H1 (cell line): ENCODE measurements at regions not wholly inside any gene's neighbourhood (a gene's known extent, or its start where the extent isn't known, plus 50 kb on each side); places are given as distances from the start of the nearest gene placed in this dataset.

Experiments used
- CTCF ChIA-PET: fragments of 300-600 bp; sonication (Branson Sonifier 250); formaldehyde crosslinking; loops from one replicate; lab custom pipeline; 2021; ENCODE audit not compliant: partially characterized antibody; lab: Charles Lee
- POLR2A ChIA-PET: fragments of 300-600 bp; sonication (Branson Sonifier 250); formaldehyde crosslinking; loops from one replicate; lab custom pipeline; 2021; ENCODE audit warnings: inconsistent platforms; ENCODE audit not compliant: partially characterized antibody; lab: Charles Lee
- DNase-seq, 2 experiments: peaks; one replicate each; pipeline versions ENCODE4 v3.0.0 to v3.0.0-alpha.2; 2010 to 2022; ENCODE audit warnings: low spot score in 2 of 2, low read depth in 1 of 2, mixed read lengths in 1 of 2
- FAIRE-seq: peaks from 2 replicates; lab custom pipeline; 2011; peaks lifted over from hg19 to GRCh38; lab: Jason Lieb, UNC
- H2AFZ ChIP-seq: 2 replicates; pipeline ENCODE4 v1.8.1; 2012; ENCODE audit warnings: low read length, inconsistent platforms
- H2AK5ac ChIP-seq: 2 replicates; pipeline ENCODE4 v1.6.1; 2013; ENCODE audit warnings: low read depth, low read length
- H2BK120ac ChIP-seq: replicated peaks from 2 replicates; pipeline ENCODE3; 2013; ENCODE audit warnings: low read depth, low read length, inconsistent platforms
- H2BK12ac ChIP-seq: 2 replicates; pipeline ENCODE4 v1.6.1; 2013; ENCODE audit warnings: low read depth, low read length
- H2BK15ac ChIP-seq: 2 replicates; pipeline ENCODE4 v1.6.1; 2013; ENCODE audit warnings: low read length
- H2BK20ac ChIP-seq: 2 replicates; pipeline ENCODE4 v1.6.1; 2013; ENCODE audit warnings: low read length
- H2BK5ac ChIP-seq: 2 replicates; pipeline ENCODE4 v1.6.1; 2013; ENCODE audit warnings: low read depth, low read length
- H3K14ac ChIP-seq: 2 replicates; pipeline ENCODE4 v1.6.1; 2013; ENCODE audit warnings: inconsistent platforms; ENCODE audit not compliant: insufficient read length
- H3K18ac ChIP-seq: 2 replicates; pipeline ENCODE4 v1.6.1; 2013; ENCODE audit warnings: low read length; ENCODE audit errors: extremely low read depth
- H3K23ac ChIP-seq: 2 replicates; pipeline ENCODE4 v1.6.1; 2013; ENCODE audit warnings: inconsistent platforms; ENCODE audit not compliant: insufficient read length
- H3K23me2 ChIP-seq: 2 replicates; pipeline ENCODE4 v1.6.1; 2013; ENCODE audit warnings: low read depth, low read length
- H3K27ac ChIP-seq: 2 replicates; pipeline ENCODE4 v1.6.1; 2011; ENCODE audit warnings: low read depth, low read length, inconsistent platforms
- H3K27me3 ChIP-seq, 4 experiments: replicated peaks in 1 of 4; 1 replicate in 1 of 4; 2 replicates in 3 of 4; pipeline versions ENCODE4 v1.6.1 to v1.8.1; 2011 to 2013; ENCODE audit warnings: low read length in 3 of 4, mild to moderate bottlenecking in 3 of 4, inconsistent platforms in 2 of 4, mixed read lengths in 2 of 4, moderate library complexity in 1 of 4; ENCODE audit not compliant: control insufficient read depth in 3 of 4, insufficient read depth in 3 of 4; ENCODE audit errors: extremely low read depth in 1 of 4
- H3K36me3 ChIP-seq, 4 experiments: 2 replicates each; pipeline versions ENCODE4 v1.6.1 to v1.8.1; 2011 to 2013; ENCODE audit warnings: mild to moderate bottlenecking in 4 of 4, low read length in 3 of 4, moderate library complexity in 2 of 4, control low read depth in 1 of 4, inconsistent platforms in 1 of 4; ENCODE audit not compliant: insufficient read depth in 4 of 4, control insufficient read depth in 2 of 4
- H3K4ac ChIP-seq: replicated peaks from 2 replicates; pipeline ENCODE3; 2013; ENCODE audit warnings: low read length, low read depth, mixed read lengths, inconsistent platforms; ENCODE audit not compliant: insufficient read length
- H3K4me1 ChIP-seq, 4 experiments: replicated peaks in 1 of 4; 1 replicate in 1 of 4; 2 replicates in 3 of 4; pipeline versions ENCODE4 v1.6.1 to v1.8.1; 2011 to 2013; ENCODE audit warnings: low read length in 3 of 4, inconsistent platforms in 2 of 4, mixed read lengths in 1 of 4; ENCODE audit not compliant: insufficient read depth in 4 of 4, control insufficient read depth in 3 of 4
- H3K4me2 ChIP-seq, 2 experiments: 2 replicates each; pipeline versions ENCODE4 v1.6.1 to v1.8.1; 2011 to 2013; ENCODE audit warnings: low read depth in 2 of 2, low read length in 2 of 2, control low read depth in 1 of 2, inconsistent platforms in 1 of 2, mild to moderate bottlenecking in 1 of 2; ENCODE audit not compliant: insufficient read depth in 1 of 2
- H3K4me3 ChIP-seq, 4 experiments: fragments of 200-600, 300-600 bp in 1 of 4; sonication (generic), shearing (Covaris generic), sonication (Bioruptor Twin) in 1 of 4; 2 replicates each; pipeline versions ENCODE4 v1.5.1 to v1.8.1; 2011 to 2016; ENCODE audit warnings: low read length in 4 of 4, low read depth in 3 of 4, control low read depth in 2 of 4, inconsistent platforms in 2 of 4, mild to moderate bottlenecking in 2 of 4, mixed read lengths in 1 of 4, moderate library complexity in 1 of 4; ENCODE audit not compliant: insufficient read depth in 2 of 4; ENCODE audit errors: extremely low read depth in 1 of 4
- H3K56ac ChIP-seq: replicated peaks from 2 replicates; pipeline ENCODE3; 2013; ENCODE audit warnings: low read depth, mild to moderate bottlenecking, mixed read lengths, low read length, inconsistent platforms; ENCODE audit not compliant: insufficient read length
- H3K79me1 ChIP-seq: 2 replicates; pipeline ENCODE4 v1.6.1; 2013; ENCODE audit warnings: low read depth, low read length, control low read depth
- H3K79me2 ChIP-seq, 2 experiments: 2 replicates each; pipeline versions ENCODE4 v1.6.1 to v1.8.1; 2012 to 2013; ENCODE audit warnings: low read length in 2 of 2, mild to moderate bottlenecking in 2 of 2, inconsistent platforms in 1 of 2; ENCODE audit not compliant: insufficient read depth in 2 of 2, control insufficient read depth in 1 of 2
- H3K9ac ChIP-seq, 4 experiments: replicated peaks in 1 of 4; 1 replicate in 1 of 4; 2 replicates in 3 of 4; pipeline versions ENCODE4 v1.6.1 to v1.8.1; 2011 to 2013; ENCODE audit warnings: low read depth in 3 of 4, low read length in 3 of 4, control low read depth in 2 of 4, mild to moderate bottlenecking in 2 of 4, moderate library complexity in 2 of 4, inconsistent platforms in 1 of 4; ENCODE audit errors: extremely low read depth in 1 of 4
- H3K9me3 ChIP-seq, 2 experiments: 2 replicates each; pipeline versions ENCODE4 v1.6.1 to v1.8.1; 2012 to 2013; ENCODE audit warnings: mild to moderate bottlenecking in 2 of 2, moderate library complexity in 2 of 2, control low read depth in 1 of 2, inconsistent platforms in 1 of 2, low read depth in 1 of 2, low read length in 1 of 2, mixed read lengths in 1 of 2; ENCODE audit not compliant: insufficient read depth in 2 of 2
- H4K20me1 ChIP-seq, 2 experiments: replicated peaks in 1 of 2; 2 replicates each; pipeline versions ENCODE3 to v1.8.1; 2011 to 2013; ENCODE audit warnings: inconsistent platforms in 2 of 2, low read length in 2 of 2, mild to moderate bottlenecking in 1 of 2; ENCODE audit not compliant: insufficient read depth in 2 of 2, control insufficient read depth in 1 of 2
- H4K5ac ChIP-seq: 2 replicates; pipeline ENCODE4 v1.6.1; 2013; ENCODE audit warnings: low read length, low read depth, mixed read lengths, inconsistent platforms; ENCODE audit not compliant: insufficient read length
- H4K8ac ChIP-seq: 2 replicates; pipeline ENCODE4 v1.8.0; 2013; ENCODE audit warnings: mild to moderate bottlenecking, moderate library complexity, low read length, inconsistent platforms; ENCODE audit not compliant: insufficient read depth; ENCODE audit errors: extremely low read depth
- H4K91ac ChIP-seq: replicated peaks from 2 replicates; pipeline ENCODE3; 2013; ENCODE audit warnings: low read length, mixed read lengths, inconsistent platforms; ENCODE audit not compliant: insufficient read length
- EZH2 ChIP-seq: fragments of 200-600 bp; sonication (generic); IDR thresholded peaks from 2 replicates; pipeline ENCODE4 v1.7.1; 2012; ENCODE audit warnings: low read depth, mild to moderate bottlenecking, moderate library complexity, low read length, inconsistent platforms; ENCODE audit not compliant: severe bottlenecking
- HDAC6 ChIP-seq: IDR thresholded peaks from one replicate; pipeline ENCODE4 v1.7.1; 2012; ENCODE audit warnings: low read depth, mild to moderate bottlenecking, inconsistent platforms, low read length, moderate library complexity
- POU5F1 ChIP-seq: IDR thresholded peaks from 2 replicates; pipeline ENCODE4 v1.6.1; 2011; ENCODE audit warnings: low read depth, mild to moderate bottlenecking, low read length, moderate library complexity
- SIRT6 ChIP-seq: IDR thresholded peaks from one replicate; pipeline ENCODE4 v1.7.1; 2012; ENCODE audit warnings: low read length, inconsistent platforms
- TAF7 ChIP-seq: optimal IDR thresholded peaks from 2 replicates; pipeline ENCODE3; 2011; ENCODE audit warnings: low read depth, mild to moderate bottlenecking, inconsistent platforms, low read length, moderate library complexity, borderline replicate concordance
- TBP ChIP-seq: IDR thresholded peaks from 2 replicates; pipeline ENCODE4 v1.6.1; 2011; ENCODE audit warnings: low read depth, low read length, improper control_type of control experiment
- YY1 ChIP-seq: IDR thresholded peaks from 2 replicates; pipeline ENCODE4 v1.6.1; 2011; ENCODE audit warnings: low read depth, mild to moderate bottlenecking, low read length
- WGBS, 2 experiments: shearing (Covaris generic) in 1 of 2; methylation state at CpG; one replicate each; pipeline versions ENCODE4 v1.1.6 to v1.1.7; 2013 to 2015; ENCODE audit warnings: low lambda C conversion rate in 2 of 2, mixed read lengths in 2 of 2, inconsistent platforms in 1 of 2, low coverage in 1 of 2, missing lambda C conversion rate in 1 of 2; ENCODE audit not compliant: insufficient replicate concordance in 2 of 2, insufficient coverage in 1 of 2, insufficient read length in 1 of 2; ENCODE audit errors: extremely low coverage in 1 of 2, missing lambda C conversion rate in 1 of 2; 5-methylcytosine and 5-hydroxymethylcytosine counted together
- TF ChIP-seq, protein P1 (sequence below): IDR thresholded peaks from 2 replicates; pipeline ENCODE4 v1.6.1; 2011; ENCODE audit warnings: low read length, improper control_type of control experiment

- Histone ChIP-seq H4K8ac (no peak overlapping the region), H3K4me3 (no peak overlapping the region), H2BK20ac (no peak overlapping the region), H4K91ac (no peak overlapping the region), H3K9me3 (no peaks in the 10 kb centered on the region), H3K79me2 (no peaks in the 10 kb centered on the region), H2BK120ac (no peak overlapping the region), H3K27ac (no peak overlapping the region), H3K36me3 (no peaks in the 10 kb centered on the region), H3K79me1 (no peaks in the 10 kb centered on the region), H3K4me1 (peaks cover 0 to 8% (median 4%) of the 10 kb centered on the region in 4 experiments; a peak in 4 of 7 replicates), H3K4ac (no peak overlapping the region), H3K23ac (no peak overlapping the region), H2BK12ac (no peak overlapping the region), H2BK15ac (no peak overlapping the region), H3K14ac (no peak overlapping the region), H4K20me1 (no peaks in the 10 kb centered on the region), H3K23me2 (no peaks in the 10 kb centered on the region), H4K5ac (no peak overlapping the region), H3K18ac (no peak overlapping the region), H2BK5ac (no peak overlapping the region), H3K4me2 (no peak overlapping the region), H3K27me3 (no peaks in the 10 kb centered on the region), H3K56ac (no peak overlapping the region), H2AFZ (no peak overlapping the region), H2AK5ac (no peak overlapping the region), H3K9ac (no peak overlapping the region)
- 83% methylated on average over 3 of the region's 3 CpGs; no CpG with 5 or more reads in 1 of the 2 experiments for WGBS, 2 experiments
- FAIRE-seq (peak; percentile 36), DNase-seq (no peak)
- POLR2A ChIA-PET = no interaction called here
- no peak for TF ChIP-seq TBP
- no peak for TF ChIP-seq YY1
- no peak for TF ChIP-seq POU5F1
- TF ChIP-seq TAF7 = no peak
- no peak for TF ChIP-seq HDAC6
- TF ChIP-seq, protein P1, sequence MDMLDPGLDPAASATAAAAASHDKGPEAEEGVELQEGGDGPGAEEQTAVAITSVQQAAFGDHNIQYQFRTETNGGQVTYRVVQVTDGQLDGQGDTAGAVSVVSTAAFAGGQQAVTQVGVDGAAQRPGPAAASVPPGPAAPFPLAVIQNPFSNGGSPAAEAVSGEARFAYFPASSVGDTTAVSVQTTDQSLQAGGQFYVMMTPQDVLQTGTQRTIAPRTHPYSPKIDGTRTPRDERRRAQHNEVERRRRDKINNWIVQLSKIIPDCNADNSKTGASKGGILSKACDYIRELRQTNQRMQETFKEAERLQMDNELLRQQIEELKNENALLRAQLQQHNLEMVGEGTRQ = no peak
- TF ChIP-seq SIRT6 = no peak
- TF ChIP-seq EZH2 = no peak
- CTCF ChIA-PET = interaction anchor here (1.7 kb wide), 1 partner anchor 79 kb away, joined by 3 read pairs; no protein-coding TSS in a partner anchor
These were observed 101.2 kb upstream of the PARD3 start for GRCh38 chr10:34916314-34916713.
